DND-41 (cell line): ENCODE measurements at regions not wholly inside any gene's neighbourhood (a gene's known extent, or its start where the extent isn't known, plus 50 kb on each side); places are given as distances from the start of the nearest gene placed in this dataset.

Experiments
- EZH2 ChIP-seq: IDR thresholded peaks from 3 replicates; pipeline ENCODE4 v1.6.1; 2012; ENCODE audit warnings: borderline replicate concordance, low read depth, mild to moderate bottlenecking, moderate library complexity, low read length, inconsistent platforms; ENCODE audit not compliant: severe bottlenecking
- TF ChIP-seq, protein P1 (sequence below): IDR thresholded peaks from 2 replicates; pipeline ENCODE4 v1.5.1; 2012; ENCODE audit warnings: borderline replicate concordance, low read length, moderate library complexity, mild to moderate bottlenecking; ENCODE audit not compliant: poor library complexity, severe bottlenecking; ENCODE audit errors: extremely low read depth

DNA sequence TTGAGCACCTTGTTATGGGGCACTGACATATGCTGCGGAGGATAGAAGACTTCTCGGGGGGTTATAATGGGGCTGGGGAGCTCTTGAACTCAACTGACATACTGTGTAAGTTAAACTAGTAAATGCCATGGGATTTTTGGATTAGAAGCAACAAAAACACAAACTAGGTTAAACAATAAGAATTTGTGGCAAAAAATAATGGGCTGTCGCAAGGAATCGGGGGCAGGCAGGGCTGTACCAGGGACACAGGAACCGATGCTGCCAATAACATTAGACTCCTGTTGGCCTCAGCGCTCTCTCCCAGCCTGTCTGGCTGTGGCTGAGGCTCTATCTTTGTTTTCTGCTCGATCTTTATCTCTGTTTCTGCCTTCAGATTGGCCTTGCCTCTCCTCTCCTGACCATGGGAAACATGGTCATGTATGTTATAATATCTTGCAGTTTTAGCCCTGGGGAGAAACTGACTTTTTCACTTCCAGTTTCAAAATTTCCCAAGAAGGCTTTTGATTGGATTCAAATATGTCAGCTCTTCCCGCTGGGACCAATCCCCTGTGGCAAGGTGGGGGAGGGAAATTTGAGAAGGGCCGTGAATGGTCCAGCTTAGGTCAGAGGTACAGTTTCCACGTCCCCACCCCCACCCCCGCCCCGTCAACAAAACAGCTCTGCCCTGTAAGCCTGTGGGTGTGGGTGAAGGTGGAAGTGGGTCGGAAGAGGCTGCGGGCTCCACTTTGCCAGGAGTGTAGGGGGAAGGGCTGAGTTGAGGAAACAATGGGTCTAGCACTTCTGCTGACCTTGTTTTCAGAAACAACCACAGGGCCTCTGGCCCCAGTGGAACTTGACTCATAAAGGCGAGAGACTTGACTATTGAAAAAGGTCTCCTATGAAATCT, 161.1 kb upstream of the TBL1XR1 start:
- TF ChIP-seq, protein P1, sequence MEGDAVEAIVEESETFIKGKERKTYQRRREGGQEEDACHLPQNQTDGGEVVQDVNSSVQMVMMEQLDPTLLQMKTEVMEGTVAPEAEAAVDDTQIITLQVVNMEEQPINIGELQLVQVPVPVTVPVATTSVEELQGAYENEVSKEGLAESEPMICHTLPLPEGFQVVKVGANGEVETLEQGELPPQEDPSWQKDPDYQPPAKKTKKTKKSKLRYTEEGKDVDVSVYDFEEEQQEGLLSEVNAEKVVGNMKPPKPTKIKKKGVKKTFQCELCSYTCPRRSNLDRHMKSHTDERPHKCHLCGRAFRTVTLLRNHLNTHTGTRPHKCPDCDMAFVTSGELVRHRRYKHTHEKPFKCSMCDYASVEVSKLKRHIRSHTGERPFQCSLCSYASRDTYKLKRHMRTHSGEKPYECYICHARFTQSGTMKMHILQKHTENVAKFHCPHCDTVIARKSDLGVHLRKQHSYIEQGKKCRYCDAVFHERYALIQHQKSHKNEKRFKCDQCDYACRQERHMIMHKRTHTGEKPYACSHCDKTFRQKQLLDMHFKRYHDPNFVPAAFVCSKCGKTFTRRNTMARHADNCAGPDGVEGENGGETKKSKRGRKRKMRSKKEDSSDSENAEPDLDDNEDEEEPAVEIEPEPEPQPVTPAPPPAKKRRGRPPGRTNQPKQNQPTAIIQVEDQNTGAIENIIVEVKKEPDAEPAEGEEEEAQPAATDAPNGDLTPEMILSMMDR = no peak
- no peak for TF ChIP-seq EZH2
